Left hindlimb (tissue), 1 donor: ENCODE measurements at regions not wholly inside any gene's neighbourhood (a gene's known extent, or its start where the extent isn't known, plus 50 kb on each side); places are given as distances from the start of the nearest gene placed in this dataset.
A peak's percentile ranks its signal among the peaks of the same experiment; 100 is the strongest.
"Not testable (repeated sequence)": the region's sequence is repeated elsewhere in the genome, so short reads cannot be mapped to it uniquely, and the experiment has no call there.

Experiments used
- DNase-seq: peaks from one replicate; pipeline ENCODE4 v3.0.0-alpha.2; 2018

DNA sequence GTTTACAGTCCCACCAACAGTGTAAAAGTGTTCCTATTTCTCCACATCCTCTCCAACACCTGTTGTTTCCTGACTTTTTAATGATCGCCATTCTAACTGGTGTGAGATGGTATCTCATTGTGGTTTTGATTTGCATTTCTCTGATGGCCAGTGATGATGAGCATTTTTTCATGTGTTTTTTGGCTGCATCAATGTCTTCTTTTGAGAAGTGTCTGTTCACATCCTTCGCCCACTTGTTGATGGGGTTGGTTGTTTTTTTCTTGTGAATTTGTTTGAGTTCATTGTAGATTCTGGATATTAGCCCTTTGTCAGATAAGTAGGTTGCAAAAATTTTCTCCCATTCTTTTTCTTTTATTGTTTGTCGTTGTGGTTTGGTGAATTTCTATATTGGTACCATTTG lies 242.5 kb downstream of the LRIG3 start:
- not testable (repeated sequence) for DNase-seq

- DNase-seq: no peak
These were observed 241.6 kb downstream of the LRIG3 start for GRCh38 chr12:58678753-58679152.

- no peak for DNase-seq
These were observed 238.6 kb downstream of the LRIG3 start for GRCh38 chr12:58681730-58682129.

DNA sequence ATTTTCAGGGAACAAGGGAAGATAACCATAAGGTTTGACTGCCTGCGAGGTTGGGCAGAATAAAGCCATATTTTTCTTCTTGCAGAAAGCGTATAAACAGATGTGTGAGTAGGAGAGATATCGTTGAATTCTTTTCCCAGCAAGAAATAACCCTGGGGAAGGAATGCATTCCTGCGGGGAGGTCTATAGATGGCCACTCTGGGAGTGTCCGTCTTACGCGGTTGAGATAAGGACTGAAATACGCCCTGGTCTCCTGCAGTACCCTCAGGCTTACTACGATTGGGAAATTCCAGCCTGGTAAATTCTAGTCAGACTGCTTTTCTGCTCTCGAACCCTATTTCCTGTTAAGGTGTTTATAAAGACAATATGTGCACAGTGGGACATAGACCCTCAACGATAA lies 225.0 kb downstream of the LRIG3 start:
- no peak for DNase-seq

- DNase-seq: no peak
These were observed 218.8 kb downstream of the LRIG3 start for GRCh38 chr12:58701536-58701935.

- peak; percentile 86 for DNase-seq
These were observed 216.4 kb downstream of the LRIG3 start for GRCh38 chr12:58703866-58704265.

- DNase-seq: not testable (repeated sequence)
These were observed 215.5 kb downstream of the LRIG3 start for GRCh38 chr12:58704770-58705169.

DNA sequence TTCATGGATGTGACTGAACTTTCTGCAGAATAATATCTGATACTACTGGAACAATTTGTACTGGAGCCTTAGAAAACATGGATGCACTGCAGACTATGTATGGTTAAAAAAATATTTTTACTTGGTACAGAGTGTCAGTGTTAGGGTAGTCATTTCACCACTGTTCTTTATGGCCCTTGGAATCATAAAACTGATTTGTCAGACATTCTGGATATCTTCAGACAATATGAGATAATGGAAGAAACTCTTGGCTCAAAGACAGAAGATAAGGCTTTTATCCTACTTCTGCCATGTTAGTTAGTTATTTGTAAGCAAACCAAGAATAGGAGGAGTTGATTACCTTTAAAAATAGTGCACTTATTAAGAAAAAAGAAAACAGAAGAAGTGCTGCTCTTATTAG lies 209.4 kb downstream of the LRIG3 start:
- no peak for DNase-seq

DNA sequence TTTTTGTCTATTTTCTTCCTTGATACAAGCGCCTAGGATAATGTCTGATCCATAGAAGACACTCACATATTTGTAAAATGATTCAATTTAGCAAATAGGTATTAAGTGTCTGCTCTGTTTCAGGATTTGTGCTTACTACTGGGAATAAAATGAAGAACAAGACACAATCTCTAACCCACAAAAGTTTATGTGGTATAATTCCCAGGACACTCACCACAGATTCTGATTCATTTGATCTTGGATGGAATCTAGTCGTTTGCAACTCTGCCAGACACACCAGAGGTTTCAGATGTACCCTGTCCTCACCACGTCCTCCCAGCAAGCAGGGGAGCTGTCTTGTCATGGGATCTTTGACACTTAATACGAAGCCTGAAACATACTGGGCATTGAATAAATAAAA lies 208.3 kb downstream of the LRIG3 start:
- DNase-seq: no peak

- DNase-seq: no peak
These were observed 207.3 kb downstream of the LRIG3 start for GRCh38 chr12:58712976-58713375.

DNA sequence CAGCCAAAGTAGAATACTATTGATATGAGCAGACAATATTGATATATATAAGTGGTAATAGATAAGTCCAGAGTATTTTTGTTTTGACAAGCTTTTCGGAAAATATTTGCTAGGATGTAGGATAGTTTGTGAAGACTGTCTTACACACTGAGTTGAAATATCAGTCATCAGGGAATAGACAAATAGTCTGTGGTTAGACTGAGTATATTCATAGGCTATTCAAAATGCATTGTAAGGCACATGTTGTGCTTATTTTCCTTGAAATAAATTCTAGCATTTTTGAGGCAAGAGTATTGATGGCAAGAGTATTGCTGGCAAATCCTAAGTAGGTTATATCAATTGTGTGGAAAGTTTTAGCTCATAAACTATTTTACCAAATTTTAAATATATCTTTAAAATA lies 201.1 kb downstream of the LRIG3 start:
- no peak for DNase-seq

DNA sequence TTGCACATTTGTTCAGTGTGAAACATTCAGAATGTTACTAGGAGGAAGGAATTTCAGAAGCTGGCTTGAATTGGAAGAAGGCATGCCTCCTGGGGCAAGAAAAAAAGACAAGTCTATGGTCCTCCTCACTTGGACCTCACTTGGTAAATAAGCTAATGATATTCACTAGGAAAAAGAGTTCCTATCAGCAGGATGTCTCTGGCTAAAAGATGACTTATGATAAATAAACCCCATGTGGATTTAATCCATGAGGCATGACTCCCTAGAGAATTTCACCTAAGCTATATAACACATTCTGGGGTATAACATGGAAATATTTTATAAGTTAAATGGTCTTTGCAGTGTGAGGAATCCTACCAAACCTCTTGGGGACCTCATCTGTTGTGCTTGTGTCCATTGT lies 199.9 kb downstream of the LRIG3 start:
- no peak for DNase-seq

DNA sequence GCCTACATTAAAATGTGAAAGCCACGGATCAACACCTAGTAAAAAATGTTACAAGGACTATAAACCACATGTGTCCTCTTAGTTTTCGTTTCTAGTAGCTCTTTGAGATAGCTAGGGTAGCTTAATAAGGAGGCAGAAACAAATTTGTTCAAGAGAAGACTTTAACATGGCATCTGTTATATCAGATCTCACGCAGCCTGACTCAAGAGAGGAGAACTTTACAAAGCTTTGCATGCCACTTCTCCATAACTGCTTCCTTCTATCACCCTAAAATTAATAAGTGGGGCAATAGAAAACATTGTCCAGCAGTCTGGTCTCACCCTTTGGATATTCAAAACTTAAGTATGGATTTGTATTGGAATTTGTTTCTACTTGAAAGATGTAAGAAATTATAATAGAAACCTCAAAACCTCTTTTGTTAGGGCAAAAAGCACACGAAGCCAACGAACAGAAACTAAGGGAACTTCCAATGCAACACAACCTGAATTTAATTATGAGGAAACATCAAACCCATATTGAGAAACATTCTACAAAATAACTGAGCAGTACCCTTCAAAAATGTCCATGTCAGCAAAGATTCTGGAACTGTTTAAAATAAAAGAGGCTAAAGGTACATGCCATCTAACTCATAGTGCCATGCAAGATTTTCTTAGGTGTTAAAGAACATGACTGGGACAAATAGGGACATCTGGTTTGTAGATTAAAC lies 194.8 kb downstream of the LRIG3 start:
- DNase-seq: no peak

GRCh38 chr12:58727521-58727920 lies 192.8 kb downstream of the LRIG3 start:
- no peak for DNase-seq

- DNase-seq: no peak
These were observed 191.9 kb downstream of the LRIG3 start for GRCh38 chr12:58728397-58728796.

GRCh38 chr12:58731096-58731495 lies 189.2 kb downstream of the LRIG3 start:
- no peak for DNase-seq

GRCh38 chr12:58732894-58733293 lies 187.4 kb downstream of the LRIG3 start:
- no peak for DNase-seq

DNA sequence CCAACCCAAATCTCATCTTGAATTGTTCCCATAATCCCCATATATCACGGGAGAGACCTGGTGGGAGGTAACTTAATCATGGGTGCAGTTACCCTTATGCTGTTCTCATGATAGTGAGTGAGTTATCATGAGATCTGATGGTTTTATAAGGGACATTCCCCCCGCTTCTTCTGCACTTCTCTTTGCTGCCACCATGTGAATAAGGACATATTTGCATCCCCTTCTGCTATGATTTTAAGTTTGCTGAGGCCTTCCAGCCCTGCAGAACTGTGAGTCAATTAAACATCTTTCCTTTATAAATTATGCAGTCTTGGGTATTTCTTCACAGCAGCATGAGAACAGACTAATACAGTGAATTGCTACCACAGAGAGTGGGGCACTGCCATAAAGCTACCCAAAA lies 179.1 kb downstream of the LRIG3 start:
- no peak for DNase-seq

- DNase-seq: no peak
These were observed 174.8 kb downstream of the LRIG3 start for GRCh38 chr12:58745348-58746125.

GRCh38 chr12:58747533-58747932 lies 172.8 kb downstream of the LRIG3 start:
- DNase-seq: no peak

DNA sequence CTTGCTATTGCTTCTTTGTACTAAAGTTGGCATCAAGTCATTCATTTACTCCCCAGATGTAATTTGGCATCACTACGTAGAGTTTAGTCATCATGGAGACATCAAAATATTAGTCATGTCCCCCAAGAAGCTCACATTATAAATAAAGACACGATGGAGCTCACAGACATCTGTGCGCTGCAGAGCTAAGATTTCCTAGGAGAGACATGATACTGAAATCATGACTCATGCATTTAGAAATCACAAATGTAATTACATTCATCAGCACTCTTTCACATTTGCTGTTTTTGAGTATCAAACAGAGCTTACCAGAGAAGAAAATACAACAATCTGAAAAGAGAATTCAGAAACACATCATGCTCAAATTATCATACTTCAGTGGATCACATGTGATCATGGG lies 169.8 kb downstream of the LRIG3 start:
- DNase-seq: no peak

DNA sequence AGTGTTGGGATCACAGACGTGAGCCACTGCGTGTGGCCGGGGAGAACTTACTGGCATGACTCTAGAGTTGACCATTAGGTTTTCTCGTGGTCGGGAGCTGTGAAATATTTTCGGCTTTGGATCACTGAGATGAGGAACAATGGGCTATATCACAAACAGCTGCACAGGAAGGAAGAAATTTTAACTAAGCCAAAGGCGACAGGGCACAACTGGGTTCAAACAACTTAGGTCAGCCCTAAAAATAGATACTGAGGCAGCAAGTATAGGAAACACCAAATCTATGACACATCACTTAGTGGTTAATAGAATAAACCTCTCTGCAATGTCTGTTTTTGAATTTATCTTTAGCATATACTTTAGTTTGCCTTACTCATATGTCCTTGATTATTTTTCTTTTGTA lies 162.9 kb downstream of the LRIG3 start:
- no peak for DNase-seq

DNA sequence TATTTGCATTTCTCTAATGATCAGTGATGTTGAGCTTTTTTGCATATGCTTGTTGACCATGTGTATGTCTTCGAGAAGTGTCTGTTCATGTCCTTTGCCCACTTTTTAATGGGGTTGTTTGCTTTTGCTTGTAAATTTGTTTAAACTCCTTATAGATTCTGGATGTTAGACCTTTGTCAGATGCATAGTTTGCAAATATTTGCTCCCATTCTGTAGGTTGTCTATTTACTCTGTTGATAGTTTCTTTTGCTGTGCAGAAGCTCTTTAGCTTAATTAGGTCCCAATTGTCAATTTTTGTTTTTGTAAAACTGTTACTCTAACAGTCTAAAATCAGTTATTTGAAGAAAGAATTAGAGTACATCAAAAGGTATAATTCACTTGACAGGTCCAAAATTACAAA lies 160.6 kb downstream of the LRIG3 start:
- DNase-seq: not testable (repeated sequence)

DNA sequence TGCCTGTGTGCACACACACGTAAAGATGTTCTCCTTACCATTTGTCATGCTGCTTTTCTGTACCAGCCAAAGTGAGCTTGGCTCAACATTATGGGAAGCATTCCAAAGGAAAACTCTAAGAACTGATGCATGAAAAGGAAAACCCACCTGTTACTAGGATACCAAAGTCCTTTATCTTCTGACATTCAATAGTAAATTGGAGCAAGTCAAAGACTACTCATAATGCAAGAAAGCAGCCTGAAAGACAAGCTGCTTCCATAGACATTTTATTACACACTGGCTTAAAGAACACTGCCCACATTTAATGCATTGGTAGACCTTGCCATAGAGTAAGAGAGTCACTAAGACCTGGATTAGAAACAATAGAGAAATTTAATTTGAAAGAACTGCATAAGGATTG lies 159.0 kb downstream of the LRIG3 start:
- no peak for DNase-seq
